Epithelial cell of prostate (primary cell): ENCODE measurements at regions not wholly inside any gene's neighbourhood (a gene's known extent, or its start where the extent isn't known, plus 50 kb on each side); places are given as distances from the start of the nearest gene placed in this dataset.

Experiments
- DNase-seq: peaks from one replicate; pipeline ENCODE4 v3.0.0-alpha.2; 2011; ENCODE audit warnings: low read depth, low spot score
- H3K27ac ChIP-seq: fragments of 450-650 bp; 2 replicates; pipeline ENCODE4 v1.5.1; 2017; ENCODE audit warnings: mild to moderate bottlenecking

DNA sequence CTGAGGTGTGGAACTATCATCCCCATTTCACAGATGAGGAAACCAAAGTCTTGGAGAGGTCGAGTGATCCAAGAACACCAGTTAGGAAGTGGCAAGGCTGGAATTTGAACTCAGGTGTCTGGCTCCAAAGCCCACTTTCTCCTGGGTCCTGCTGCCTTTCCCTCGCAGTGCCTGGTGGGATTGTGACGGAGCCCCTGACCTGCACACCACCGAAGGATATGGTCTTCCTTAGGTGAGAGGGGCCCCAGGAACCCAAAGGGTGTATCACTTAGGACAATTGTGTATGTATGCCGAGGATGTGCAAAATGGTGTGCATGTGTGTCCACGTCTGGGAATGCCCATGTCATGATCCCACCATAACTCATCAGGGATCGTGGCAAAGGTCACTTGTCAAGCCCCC lies 392.7 kb downstream of the MATN1 start:
- no peak overlapping the region for H3K27ac ChIP-seq
- no peak for DNase-seq

DNA sequence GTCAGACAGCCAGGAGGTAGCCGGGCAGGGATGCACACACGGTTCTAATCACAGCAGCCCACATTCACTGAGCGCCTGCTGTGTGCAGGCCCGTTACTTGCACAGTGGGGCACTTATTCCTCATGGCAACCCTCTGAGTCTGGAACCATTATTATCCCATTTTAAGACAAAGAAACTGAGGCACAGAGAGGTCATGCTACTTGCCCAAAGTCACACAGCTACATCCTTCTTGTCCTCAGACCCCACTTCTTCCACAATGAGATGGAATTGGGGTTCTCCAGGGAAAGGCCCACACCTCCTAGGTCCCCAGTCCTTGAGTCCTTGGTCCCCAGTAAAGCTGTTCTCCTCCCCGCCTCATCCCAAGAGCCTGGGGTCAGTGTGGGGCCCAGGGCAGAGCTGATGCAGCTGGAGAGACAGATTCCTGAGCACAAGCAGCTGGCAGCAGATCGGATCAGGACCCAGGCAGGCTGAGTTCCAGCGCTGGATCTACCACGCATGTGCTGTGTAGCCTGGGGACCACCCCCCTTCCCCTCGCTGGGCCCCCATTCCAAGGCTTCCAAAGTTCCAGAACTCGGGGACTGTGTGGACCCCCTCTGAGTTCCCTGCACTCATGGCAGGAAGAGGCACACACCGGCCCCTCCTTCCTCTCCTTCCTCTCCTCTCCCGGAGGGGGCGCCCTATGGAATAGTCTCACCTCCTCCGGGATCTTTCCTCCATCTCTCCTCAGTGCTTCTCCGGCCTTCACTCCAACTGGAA lies 393.4 kb downstream of the MATN1 start:
- DNase-seq: no peak

DNA sequence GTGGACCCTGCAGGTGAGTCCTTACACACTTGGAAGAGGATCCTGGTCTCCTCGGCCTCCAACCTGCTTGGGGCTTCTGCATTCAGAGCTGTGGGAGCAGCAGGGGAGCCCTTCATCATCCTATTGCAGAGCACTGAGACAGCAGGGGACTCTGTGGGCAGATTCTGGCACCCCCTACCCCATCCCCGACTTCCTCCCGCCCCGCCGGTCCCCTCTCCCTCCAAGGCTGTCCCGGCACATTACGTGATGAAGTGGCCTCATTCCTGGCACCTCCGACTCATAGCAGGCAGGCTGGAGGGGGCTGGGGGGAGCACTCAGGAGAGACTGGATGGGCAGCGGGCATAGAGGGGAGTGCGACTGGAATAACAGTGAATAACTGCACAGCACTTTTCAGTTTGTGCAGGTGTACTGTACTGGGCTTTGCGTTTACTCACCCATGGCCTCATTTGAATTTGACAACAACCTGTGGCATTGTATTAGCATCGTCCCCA lies 394.1 kb downstream of the MATN1 start:
- DNase-seq: no peak
- no peak overlapping the region for H3K27ac ChIP-seq

More for the DNA sequence above, 393.4 kb downstream of the MATN1 start:
- H3K27ac ChIP-seq: no peak overlapping the region

DNA sequence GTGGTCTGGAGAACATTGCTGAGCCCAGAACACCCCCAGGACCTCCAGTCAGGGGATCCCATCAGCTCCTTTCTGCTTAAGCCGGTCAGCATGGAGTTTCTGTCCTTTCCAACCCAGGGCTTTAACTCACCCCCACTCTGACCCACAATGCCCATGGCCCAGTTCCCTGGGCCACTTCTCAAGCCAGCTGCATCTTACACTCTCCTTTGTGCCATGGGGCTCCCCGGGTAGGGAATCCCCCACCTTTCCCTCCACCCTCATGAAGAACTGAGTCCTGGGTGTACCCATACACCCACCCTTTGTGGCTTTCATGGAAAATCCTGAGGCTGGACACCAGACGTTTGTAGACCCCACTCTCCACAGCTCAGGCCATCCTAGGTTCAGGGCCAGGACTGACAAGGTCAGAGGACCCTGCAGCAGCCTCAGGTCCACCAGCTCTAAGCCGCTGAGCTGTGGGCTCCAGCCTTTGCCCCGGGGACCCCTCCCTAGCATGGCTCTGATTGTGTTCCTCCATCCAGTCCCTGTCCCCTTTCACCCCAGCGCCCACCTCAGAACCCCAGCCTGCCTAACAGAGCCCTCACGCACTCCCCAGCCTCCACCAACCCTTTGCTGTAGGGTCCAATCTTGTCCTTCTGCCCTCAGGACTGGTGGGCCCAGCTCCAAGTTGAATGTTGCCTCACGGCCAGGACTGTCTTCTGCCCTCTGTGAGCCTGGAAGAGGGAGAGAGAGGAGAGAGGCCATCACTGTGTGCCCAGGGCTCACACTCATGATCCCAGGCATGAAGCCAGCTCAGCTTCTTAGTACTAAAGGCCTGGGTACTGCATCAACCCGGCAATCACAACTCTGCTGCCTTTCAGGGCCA lies 394.8 kb downstream of the MATN1 start:
- no peak for DNase-seq
- no peak overlapping the region for H3K27ac ChIP-seq

DNA sequence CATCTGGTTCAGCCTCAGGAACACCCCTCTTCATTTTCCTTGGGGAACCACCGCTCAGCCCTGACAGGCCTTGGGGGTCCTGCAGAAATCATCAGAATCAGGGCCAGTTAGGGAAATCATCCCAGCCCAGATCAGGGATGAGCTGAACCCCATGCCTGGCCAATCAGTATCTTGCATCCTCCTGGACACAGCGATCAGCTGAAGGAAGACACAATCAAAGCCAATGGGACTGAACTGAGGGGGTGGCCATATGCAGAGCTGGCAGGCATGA lies 395.4 kb downstream of the MATN1 start:
- no peak overlapping the region for H3K27ac ChIP-seq
- no peak for DNase-seq

DNA sequence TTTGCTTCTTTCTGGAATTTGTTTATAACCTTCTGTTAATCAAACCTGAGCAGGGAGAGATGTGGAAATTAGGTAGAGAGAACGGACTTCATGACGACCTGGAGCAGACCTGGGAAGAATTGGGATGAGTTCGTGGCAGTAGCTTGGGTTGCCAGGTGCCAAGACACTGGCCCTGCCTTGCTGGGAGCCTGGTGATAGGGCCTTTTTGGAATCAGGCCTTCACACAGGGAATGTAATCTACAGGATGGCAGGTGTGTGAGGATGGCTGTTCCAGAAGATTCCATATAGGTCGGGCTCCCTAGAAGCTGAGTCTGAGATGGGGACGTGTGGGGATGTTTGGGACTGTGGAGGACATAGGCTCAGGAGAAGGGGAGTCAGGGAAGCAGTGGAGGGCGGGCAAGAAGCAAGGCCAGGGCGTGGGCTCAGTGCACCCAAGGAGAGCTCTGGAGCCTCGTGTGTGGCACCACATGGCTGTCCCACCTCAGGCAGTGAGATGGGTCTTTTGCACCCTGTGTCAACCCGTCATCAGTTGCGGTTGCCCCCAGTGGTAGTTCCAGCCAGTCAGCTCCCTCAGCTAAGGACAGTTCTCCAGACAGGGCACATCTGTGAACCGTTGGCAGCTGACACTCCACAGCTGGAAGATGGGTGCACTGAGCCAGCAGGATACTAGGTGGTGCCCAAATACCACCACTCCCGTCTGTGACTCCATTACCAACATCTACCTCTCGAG lies 395.9 kb downstream of the MATN1 start:
- no peak for DNase-seq

DNA sequence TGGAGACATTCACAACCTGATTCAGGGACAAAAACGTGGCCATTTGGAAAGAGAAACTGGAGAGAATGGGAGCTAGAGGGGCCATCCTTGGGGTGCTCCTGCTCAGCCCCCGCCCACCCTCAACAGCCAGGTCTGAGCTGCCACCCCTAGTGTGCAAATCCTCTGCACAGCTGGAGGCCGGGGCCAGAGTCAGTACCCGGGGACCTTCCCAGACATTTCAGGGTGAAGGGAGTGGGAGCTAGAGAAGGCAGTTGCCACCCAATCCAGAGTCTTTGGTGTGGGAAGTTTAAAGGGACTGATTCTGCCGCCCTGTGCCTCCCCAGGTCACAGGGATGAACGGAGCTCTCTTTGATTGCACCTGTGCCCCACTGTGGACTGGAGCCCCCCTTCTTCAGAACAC lies 397.4 kb downstream of the MATN1 start:
- no peak for DNase-seq
- no peak overlapping the region for H3K27ac ChIP-seq

More for the DNA sequence above, 395.9 kb downstream of the MATN1 start:
- H3K27ac ChIP-seq: no peak overlapping the region

DNA sequence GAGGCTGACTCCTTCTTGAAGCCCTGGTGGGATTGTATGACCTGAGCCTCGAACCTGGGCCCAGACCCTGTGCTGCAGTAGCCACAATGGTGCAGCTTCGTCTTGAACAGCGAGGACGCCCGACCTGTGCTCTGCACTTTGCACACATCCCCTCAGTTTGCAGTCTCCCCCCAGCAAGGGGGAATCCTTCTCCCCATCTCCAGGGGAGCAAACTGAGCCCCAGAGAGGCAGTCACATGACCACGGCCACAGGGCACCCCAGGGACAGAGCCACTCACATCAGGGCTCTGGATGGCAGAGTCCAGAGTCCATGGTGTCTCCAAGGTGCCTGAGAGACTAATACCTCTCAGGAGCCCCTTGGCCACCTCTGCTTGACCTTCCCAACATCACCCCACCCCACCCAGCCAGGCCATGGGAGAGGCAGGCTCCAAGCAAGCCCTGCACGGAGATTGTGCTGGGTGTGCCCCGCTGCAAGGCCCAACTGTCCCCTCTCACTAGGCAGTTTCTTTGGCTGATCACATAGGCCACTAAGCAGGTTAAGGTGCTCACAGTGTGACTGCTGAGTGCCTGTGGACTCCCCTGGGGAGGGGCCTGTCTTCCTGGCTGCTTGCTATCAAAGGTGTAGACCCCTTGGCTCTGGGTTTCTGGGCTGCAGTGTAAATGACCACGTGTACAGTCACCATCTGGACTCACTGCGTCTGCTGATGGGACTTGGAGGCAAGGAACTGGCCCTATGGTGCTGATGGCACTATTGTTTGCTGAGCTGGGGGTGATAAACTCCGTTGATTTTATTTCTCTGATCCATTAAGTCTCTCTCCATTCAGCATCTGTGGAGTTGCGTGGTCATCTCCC lies 398.1 kb downstream of the MATN1 start:
- no peak overlapping the region for H3K27ac ChIP-seq
- DNase-seq: no peak

DNA sequence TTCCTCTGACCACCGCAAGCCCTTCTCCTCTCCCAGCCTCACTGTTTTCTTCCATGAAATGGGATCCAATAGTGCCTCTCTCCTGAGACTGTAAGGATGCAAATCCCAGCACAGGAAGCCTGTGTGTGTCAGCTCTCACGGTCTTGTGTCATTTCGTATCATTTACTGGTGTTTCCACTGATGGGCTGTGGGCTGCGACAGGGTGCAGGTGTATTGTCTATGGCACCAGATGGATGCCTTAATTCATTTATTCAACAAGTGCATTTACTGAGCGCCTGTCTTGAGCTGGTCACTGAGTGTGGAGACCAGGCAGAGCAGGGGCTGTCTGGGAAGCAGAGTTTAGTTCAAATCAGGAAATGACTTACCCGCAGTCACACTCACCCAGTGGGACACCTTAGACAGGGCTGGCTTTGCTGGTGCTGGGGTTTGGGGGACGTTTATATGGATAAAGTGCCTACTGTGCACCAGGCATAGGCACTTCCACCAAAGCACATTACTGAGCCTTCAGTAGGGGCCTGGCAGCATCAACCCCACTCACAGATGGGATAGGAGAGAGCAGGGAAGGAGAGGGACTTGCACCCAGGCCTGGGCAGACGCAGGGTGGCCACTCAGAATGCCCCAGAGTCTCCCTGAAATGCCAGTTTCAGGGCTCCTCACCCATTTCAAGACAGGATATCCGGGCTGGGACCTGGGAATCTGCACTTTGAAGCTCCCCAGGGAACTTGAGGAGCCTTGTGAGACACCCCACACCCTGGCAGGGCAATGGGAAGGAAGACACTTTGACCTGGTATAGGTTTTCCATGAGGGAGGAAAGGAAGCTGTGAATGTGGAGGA lies 398.9 kb downstream of the MATN1 start:
- DNase-seq: no peak

DNA sequence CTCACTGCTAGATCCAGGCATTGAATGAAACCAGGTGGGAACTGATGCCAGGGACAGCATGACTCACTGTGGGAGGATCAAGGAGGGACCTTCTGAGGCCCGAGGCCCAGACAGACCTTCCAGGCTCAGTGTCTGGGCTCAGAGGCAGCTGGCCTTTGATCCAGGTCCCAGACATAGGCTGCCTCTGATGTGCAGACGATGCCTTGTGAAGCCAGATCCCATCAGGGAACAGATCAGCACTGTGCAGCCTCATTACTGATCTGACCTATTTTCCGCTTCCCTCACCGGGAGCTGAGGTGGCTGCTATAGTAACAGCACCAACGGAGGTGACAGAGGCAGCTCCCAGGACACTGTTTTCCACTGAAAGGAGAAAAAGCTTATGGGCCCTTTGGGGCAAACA lies 399.5 kb downstream of the MATN1 start:
- DNase-seq: no peak
- no peak overlapping the region for H3K27ac ChIP-seq

More for the DNA sequence above, 398.9 kb downstream of the MATN1 start:
- no peak overlapping the region for H3K27ac ChIP-seq

DNA sequence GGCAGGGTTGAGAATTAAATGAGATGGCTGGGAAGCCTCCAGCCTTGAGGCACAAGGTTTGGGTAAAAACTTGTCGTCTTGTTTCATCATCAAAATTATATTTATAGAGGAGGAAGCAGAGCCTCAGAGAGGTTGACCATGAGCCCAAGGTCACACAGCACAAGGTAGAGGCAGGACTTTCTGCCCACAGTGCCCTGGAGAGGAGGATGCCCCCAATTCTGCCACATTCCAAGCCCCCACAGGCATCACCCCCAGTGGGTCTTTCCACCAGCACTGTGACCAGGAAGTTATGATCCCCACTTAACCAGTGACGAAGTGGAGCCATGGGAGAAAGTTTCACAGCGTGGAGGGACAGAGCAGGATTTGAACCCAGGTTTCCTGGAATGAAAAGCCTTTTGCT lies 400.0 kb downstream of the MATN1 start:
- no peak overlapping the region for H3K27ac ChIP-seq
- no peak for DNase-seq

DNA sequence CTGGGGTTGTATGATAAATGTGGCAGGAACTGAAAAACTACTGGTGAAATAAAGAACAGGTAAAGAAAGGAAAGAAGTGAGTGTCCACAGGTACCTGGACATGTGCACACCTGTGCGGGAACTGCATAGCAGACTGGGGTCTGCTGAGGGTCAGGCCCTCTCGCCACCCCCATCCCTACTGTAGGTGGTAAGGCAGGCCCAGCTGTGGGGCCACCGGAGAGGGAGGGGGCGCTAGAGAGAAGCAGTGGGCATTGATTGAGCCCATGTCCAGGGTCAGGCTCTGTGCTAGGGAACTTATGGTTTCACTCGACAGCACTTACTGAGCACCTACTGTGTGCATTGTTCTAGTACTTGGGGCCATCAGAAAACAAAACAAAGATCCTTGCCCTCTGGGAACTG lies 400.5 kb downstream of the MATN1 start:
- H3K27ac ChIP-seq: no peak overlapping the region
- no peak for DNase-seq

DNA sequence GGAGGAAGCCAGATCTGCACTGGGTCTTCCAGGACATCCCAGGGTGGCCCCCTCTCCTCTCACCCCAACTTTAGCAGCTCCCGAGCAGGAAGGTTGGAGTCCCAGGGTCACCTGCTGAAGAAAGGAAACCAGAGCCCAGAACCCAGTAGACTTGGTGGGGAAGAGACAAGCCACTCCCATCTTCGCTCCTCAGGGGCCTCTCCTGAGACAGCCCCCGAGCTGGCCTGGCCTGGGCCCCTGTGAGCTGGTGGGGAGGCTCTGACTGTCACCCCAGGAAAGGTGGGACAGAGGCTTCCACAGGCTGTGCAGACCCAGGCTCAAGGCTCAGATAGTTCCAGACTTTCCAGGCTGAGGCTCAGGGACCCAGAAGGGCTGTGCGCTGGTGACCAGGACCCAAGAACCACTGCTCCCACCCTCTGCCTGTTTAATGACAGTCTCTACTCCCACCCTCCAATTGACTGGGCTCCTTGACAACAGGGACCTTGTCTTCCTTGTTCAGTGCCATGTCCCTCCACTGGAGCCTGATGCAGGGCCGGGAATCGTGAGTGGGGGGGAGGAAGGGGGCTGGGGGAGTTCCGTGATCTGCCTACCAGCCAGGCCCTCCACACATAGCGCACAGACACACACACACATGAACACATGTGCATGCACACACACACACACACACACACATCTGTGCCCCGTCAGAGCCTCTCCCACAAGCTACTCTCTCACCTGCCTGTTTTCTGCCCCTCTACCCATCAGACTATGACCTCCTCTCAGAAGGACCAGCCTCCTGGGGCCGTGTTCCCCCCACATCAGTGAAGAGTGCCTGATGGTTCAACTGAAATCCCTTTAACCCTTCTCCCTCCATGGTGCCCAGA lies 401.2 kb downstream of the MATN1 start:
- no peak overlapping the region for H3K27ac ChIP-seq
- no peak for DNase-seq

DNA sequence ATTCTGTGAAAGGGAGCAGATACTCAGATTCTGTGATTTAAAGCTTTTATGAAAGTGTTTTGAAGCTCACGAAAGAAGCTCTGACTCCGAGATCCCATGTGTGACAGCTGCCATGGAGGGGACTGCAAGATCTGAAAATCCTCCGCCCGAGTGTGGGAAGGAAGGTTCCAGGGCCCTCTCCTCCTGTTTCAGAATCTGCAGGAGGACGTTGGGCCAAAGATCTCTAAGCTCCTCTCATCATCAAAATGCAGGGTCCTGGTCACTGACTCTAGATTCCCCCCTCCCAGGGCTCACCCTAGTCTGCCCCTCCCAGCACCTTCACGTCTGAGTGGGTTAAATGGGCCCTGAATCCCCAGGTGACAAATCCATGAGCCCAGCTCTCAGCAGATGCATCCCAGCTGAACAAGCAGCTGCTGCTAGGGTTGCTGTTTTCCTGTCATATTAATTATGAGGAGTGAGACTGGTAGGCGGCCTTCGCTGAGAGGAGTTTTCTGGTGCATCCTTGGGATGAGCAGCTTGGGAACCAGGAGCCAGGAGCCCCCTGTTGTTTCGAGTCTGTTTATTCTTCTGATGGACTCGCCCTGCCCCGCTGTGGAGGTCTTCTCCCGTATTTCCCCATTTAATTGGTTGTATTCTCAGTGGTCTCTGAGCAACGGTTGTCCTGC lies 402.0 kb downstream of the MATN1 start:
- DNase-seq: no peak
- H3K27ac ChIP-seq: no peak overlapping the region

DNA sequence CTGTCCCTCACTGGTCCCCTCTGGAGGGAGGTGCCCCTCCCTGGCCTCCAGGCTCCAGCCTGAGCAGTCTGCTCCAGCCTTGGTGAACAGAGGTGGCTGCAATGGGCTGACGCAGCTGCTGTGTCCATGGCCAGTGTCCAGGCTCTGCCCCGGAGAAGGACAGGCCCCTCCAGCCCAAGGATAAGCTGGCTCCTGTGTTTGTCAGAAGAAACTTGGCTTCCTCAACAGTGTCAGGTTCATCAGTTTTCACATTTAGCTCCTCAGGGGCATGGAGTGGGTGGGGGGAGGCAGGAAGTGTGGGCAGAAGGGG lies 402.8 kb downstream of the MATN1 start:
- no peak overlapping the region for H3K27ac ChIP-seq
- no peak for DNase-seq

DNA sequence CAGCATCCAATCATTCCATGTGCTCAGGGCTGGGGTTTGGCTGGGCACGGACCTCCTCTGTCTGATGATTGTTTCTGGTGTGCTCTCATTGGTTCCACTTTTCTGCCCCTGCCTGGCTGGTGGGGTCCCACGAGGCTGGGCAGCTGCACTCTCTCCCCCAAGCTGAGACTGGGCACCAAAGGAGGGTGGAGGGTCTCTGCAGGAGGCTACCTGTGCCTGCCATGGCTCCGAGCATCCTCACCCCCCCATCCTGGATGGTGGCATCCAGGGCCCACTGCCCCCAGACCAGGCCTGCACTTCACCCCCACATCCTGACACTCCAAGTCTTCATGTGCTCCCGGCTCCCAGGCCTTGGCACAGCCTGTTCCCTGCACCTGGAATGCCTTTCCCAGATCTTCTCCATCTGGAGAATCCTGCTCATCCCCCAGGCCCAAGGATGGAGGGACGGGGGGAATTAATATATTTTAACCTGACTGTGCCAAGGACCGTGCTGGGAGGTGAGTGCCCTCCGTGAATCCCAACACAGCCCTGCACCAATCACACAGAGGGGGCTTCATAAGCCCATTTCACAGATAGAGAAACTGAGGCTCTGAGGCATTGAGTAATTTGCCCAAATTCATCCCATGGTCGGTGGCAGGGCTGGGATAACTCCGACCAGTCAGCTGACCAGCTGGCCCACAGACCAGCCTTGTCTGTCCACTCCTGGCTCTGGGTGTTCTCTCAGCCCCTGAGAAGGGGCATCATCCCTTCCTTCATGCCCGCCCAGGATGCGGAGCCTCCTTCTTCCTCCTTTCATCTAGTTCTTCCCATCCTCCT lies 403.4 kb downstream of the MATN1 start:
- no peak overlapping the region for H3K27ac ChIP-seq
- DNase-seq: no peak
